ENCODE measurements at regions not wholly inside any gene's neighbourhood (a gene's known extent, or its start where the extent isn't known, plus 50 kb on each side); places are given as distances from the start of the nearest gene placed in this dataset.
A peak's percentile ranks its signal among the peaks of the same experiment; 100 is the strongest.
"Not testable (repeated sequence)": the region's sequence is repeated elsewhere in the genome, so short reads cannot be mapped to it uniquely, and the experiment has no call there.

DNA sequence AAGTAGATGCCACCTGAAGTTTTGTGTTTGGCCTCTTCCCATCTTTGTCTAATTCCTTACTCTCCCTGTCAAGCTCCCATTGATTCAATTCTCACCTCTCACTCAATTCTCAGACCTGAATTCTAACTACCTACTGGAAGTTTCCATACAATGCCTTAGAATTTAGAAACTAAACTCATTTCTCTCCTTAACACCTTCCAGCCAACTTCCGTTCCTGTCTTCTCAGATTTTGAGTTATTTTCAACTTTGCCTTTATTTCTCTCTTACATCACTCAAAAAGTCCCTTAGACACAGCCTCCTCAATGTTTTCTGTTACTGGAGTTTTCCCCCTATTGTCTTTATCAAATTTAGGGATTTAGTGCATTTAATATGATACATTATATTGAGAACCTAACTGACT is 382.2 kb downstream of the DMAC1 start:
- not testable (repeated sequence) for DNase-seq (ENCODE audit: low read depth)

DNA sequence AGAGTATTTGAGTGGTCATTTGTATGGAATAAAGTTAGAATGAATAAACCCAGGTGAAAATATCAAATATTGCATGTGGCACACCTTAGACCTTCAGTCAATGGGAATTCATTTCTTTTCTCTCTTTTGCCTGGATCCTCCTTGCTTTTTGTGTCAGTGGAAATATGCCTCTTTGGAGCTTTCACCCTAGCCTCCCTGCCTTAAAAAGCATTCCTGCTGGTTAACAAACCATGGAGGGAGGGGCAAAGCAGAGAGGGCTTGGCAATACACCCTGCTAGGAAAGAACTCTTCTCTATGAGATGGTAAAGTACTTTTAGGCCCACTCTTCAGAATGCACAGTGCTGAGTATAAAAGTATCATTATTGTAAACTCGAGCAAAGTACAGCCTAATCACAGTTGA is 383.7 kb downstream of the DMAC1 start:
- H3K4me3 ChIP-seq (ENCODE audit: low read depth, low read length): no peak overlapping the region
- DNase-seq (ENCODE audit: low read depth): no peak

More for the DNA sequence above, 382.2 kb downstream of the DMAC1 start:
- not testable (repeated sequence) for H3K4me3 ChIP-seq (ENCODE audit: low read depth, low read length)

- no peak overlapping the region for H3K4me3 ChIP-seq (ENCODE audit: low read depth, low read length)
- DNase-seq (ENCODE audit: low read depth): no peak
Measured at GRCh38 chr9:7408845-7409244, 390.7 kb downstream of the DMAC1 start.

GRCh38 chr9:7407246-7407645 is 392.3 kb downstream of the DMAC1 start:
- H3K4me3 ChIP-seq (ENCODE audit: low read depth, low read length): no peak overlapping the region
- no peak for DNase-seq (ENCODE audit: low read depth)

- DNase-seq (ENCODE audit: low read depth): no peak
- no peak overlapping the region for H3K4me3 ChIP-seq (ENCODE audit: low read depth, low read length)
Measured at GRCh38 chr9:7405924-7406604, 393.5 kb downstream of the DMAC1 start.

DNA sequence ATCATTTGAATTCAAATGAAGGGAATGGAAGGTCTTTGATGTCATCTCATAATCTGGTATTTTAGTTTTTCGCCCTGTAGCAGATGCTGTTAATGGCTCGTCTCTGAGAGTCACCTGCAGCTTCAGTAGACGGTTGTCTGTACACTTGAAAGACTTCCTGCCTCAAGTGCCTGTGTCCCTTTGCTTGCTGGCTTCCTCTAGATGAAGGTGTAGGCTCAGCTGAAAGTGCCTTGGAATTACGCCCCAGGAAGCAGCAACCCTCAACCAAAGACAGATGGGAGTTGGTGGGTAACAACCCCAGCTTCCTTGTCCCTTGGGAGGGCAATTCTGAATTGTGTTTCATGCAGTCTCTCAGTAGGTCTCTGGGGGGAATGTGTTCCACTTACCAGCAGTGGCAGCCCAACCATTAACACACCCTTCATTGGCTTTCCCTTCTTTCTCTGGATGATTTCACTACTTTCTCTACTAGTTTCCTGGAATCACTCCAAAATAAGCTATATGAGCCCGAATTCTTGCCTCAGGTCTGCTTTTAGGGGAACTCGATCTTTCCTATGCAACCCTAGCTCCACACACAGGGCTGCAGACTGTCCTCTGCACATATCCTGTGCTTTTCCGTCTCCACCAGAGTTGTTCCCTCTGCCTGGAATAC is 395.6 kb downstream of the DMAC1 start:
- no peak overlapping the region for H3K4me3 ChIP-seq (ENCODE audit: low read depth, low read length)
- no peak for DNase-seq (ENCODE audit: low read depth)

- DNase-seq (ENCODE audit: low read depth): no peak
Measured at GRCh38 chr9:7403028-7403389, 396.6 kb downstream of the DMAC1 start.

GRCh38 chr9:7402334-7403027 is 397.1 kb downstream of the DMAC1 start:
- H3K4me3 ChIP-seq (ENCODE audit: low read depth, low read length): no peak overlapping the region
- peak; percentile 15 for DNase-seq (ENCODE audit: low read depth)

More at GRCh38 chr9:7403028-7403389, 396.6 kb downstream of the DMAC1 start:
- H3K4me3 ChIP-seq (ENCODE audit: low read depth, low read length): no peak overlapping the region

DNA sequence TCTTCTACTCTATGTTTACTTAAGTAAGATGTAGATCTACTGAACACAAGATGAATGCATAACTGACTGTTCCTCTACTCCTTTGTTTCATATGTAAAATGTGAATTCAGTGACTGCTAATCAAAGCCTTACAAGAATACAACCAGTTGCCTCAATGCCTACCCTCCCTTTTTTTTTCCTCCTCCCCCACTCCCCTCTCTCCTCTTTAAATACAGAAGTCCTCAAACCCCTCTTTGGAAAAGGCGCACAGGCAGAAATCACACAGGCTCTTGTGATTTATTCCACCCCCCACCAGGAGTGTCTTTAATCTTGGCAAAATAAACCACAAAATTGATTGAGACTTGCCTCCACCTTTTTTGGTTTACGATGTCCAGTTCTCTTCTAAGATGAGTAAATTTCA is 398.5 kb downstream of the DMAC1 start:
- no peak overlapping the region for H3K4me3 ChIP-seq (ENCODE audit: low read depth, low read length)
- DNase-seq (ENCODE audit: low read depth): no peak

GRCh38 chr9:7394002-7394774 is 405.4 kb downstream of the DMAC1 start:
- no peak overlapping the region for H3K4me3 ChIP-seq (ENCODE audit: low read depth, low read length)
- no peak for DNase-seq (ENCODE audit: low read depth)

GRCh38 chr9:7392148-7392547 is 407.4 kb downstream of the DMAC1 start:
- no peak for DNase-seq (ENCODE audit: low read depth)
- H3K4me3 ChIP-seq (ENCODE audit: low read depth, low read length): no peak overlapping the region

DNA sequence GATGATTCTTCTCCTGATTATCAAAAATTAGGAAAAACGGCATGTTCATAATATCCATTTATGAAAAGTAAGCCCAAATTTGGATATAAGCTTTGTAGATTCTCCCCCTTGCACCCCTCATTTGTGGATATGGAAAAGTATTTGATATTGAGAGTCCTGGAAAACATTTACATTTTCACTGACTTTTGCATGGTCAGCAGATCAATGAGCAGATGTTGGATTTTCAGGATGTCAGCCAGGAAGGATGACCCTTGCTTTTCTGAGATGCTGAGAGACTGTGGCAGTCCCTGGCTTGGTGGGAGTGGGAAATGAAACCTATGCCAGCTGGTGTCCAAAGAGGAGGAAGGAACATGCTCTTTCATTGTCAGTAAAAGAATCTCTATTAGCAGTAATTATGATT is 410.8 kb downstream of the DMAC1 start:
- no peak for DNase-seq (ENCODE audit: low read depth)
- no peak overlapping the region for H3K4me3 ChIP-seq (ENCODE audit: low read depth, low read length)

GRCh38 chr9:7387840-7388239 is 411.7 kb downstream of the DMAC1 start:
- DNase-seq (ENCODE audit: low read depth): no peak
- no peak overlapping the region for H3K4me3 ChIP-seq (ENCODE audit: low read depth, low read length)

DNA sequence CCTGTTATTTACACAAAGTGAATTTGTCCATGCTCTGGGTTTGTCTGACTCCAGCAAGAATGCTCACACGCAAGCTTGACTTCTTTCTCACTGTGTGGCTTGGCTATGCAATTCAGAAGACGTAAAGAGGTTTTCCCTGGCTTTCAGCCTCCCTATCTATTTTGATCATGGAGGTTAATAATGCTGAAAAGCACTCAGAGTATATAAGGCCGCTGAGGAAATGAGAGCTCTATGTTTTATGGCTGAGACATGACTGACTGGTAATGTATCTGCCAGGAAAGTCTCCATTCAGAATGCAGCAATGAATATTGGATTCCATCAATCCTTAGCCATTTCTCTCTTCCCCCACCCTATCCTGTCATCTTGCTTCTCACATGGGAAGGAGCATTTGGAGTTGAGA is 417.3 kb downstream of the DMAC1 start:
- H3K4me3 ChIP-seq (ENCODE audit: low read depth, low read length): no peak overlapping the region
- no peak for DNase-seq (ENCODE audit: low read depth)

GRCh38 chr9:7377489-7377888 is 422.1 kb downstream of the DMAC1 start:
- no peak for DNase-seq (ENCODE audit: low read depth)
- H3K4me3 ChIP-seq (ENCODE audit: low read depth, low read length): no peak overlapping the region

GRCh38 chr9:7376833-7377232 is 422.7 kb downstream of the DMAC1 start:
- no peak for DNase-seq (ENCODE audit: low read depth)
- H3K4me3 ChIP-seq (ENCODE audit: low read depth, low read length): no peak overlapping the region

DNA sequence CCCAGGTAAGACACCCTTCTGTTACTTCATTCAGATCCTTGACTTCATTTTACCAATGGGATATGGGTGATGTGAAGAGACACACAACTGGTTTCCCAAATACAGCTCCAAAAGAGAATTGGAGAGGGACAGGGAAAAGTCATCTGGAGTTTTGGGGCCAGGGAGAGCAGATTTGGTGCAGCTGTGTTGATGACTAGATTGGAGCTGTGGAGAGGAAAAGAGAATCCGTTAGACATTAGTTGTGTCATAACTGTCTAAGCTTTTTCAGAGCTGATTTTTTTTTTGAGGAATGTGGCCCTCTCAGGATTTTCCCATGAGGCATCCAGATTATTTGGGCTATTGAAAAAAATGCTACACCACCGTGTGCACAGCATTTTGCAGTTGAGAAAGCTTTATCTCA is 423.4 kb downstream of the DMAC1 start:
- no peak for DNase-seq (ENCODE audit: low read depth)
- no peak overlapping the region for H3K4me3 ChIP-seq (ENCODE audit: low read depth, low read length)

DNA sequence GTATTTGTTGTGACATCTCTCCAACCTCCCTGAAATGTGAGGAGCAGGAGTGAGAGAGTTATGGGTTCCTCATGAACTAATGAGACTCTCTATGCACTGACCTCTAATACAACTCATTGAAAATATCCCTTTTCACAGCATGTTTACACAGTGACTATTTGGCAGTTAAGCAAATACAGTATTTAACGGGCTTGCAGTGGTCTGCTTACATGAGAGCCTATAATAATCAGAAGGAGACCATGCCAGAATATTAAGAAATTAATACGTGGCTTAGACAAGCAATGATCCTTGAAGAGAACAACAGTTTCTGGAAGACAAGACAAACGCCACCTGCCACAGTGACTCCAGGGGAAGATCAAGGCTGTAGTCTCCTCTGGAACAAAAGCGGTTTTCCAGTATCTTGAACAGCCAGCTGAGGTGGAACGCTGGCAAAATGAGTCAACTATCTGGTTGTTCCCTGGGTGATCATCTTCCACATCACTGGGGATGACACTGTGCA is 424.5 kb downstream of the DMAC1 start:
- no peak for DNase-seq (ENCODE audit: low read depth)
- no peak overlapping the region for H3K4me3 ChIP-seq (ENCODE audit: low read depth, low read length)

DNA sequence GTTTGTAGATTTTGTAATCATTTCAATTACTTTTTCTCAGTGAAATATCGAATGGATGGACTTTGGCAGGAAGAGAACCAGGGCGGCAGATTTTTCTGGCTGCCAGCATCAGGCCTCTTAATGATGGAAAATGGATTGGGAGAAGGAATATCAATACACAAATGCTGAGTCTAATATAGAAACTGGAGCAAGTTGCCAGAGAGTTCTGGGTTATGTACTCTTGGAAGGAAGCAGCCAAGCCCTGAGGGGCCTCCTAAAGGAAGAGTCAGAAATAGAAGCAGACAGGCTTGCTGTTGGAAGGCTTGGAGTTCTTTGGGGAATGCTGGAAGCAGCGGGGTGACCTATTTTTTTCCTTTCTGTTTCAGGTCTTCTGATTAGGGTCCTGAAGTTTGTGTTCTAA is 428.6 kb downstream of the DMAC1 start:
- no peak overlapping the region for H3K4me3 ChIP-seq (ENCODE audit: low read depth, low read length)

DNA sequence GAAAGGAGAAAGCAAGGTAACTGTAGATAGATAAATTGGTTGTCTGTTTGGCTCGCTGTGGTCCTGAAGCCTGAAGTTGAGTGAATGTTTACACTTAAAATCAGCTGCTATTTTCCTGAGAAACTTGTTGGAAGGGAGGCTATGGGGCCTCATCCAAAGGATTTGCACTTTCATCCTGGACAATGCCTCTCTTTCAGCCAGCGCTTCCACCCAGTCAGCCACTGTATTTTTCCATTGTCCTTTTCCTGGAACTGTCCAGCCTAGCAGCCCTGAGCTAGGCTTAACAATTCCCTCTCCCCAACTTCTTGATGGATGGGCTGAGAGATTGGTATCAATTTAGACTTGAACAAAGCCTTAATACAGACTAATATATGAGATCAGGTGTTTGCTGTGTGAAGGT is 429.2 kb downstream of the DMAC1 start:
- DNase-seq (ENCODE audit: low read depth): no peak
- no peak overlapping the region for H3K4me3 ChIP-seq (ENCODE audit: low read depth, low read length)

More for the DNA sequence above, 428.6 kb downstream of the DMAC1 start:
- DNase-seq (ENCODE audit: low read depth): no peak
